ENCODE measurements at regions not wholly inside any gene's neighbourhood (a gene's known extent, or its start where the extent isn't known, plus 50 kb on each side); places are given as distances from the start of the nearest gene placed in this dataset.

DNA sequence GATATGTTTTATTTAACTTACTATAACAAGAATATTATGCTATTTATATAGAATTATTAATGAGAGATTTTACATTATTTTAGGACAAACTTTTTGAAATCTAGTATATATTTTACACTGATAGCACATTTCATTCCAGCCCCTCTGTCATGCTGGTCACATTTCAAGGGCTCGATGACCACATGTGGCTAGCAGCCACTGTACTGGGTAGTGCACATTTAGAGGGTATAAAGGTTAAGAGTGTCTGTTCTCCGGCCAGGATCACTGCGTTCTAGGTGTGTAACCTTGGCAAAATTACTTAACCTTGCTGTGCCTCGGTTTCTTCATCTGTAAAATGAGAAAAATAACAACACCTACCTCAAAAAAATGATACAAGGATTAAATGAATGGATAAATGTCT is 87.2 kb upstream of the TNP1 start:
- no peak for TF ChIP-seq EZH2 (IDR thresholded peaks at IDR 0.05)
- no peak for TF ChIP-seq FOXP2 (optimal IDR thresholded peaks at IDR 0.05; ENCODE audit: control extremely low read depth, extremely low read length, insufficient read depth)
- no peak for TF ChIP-seq POLR2AphosphoS5 (IDR thresholded peaks at IDR 0.05; ENCODE audit: borderline replicate concordance, low read depth, low read length)
- H3K36me3 ChIP-seq (ENCODE audit: insufficient read depth, low read length), result no peaks in the 10 kb centered on the region
- H3K9me3 ChIP-seq (ENCODE audit: low read depth, low read length), result no peaks in the 10 kb centered on the region
- H3K27ac ChIP-seq, result no peak overlapping the region
- no peak overlapping the region for H3K4me3 ChIP-seq
- H3K9ac ChIP-seq (ENCODE audit: insufficient read length), result no peak overlapping the region
- DNase-seq (ENCODE audit: low read depth, low spot score), result no peak

DNA sequence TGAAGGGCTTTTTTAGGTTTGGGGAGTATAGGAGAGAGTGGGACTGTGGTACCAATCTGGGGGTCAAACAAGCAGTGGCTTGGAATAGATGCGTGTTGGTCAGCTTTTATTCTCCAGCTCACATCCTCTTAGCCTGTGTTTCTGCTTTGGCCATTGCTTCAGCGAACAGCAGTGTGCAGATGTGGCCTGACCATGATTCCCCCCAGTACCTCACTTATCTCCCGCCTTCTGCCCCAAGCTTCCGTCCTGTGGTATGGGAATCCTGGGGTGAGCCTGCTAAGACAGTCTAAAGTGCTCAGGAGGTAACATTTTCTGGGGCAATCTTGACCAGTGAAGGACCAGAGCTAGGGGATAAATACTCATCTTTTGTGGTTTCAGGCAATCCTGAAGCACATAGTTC is 84.9 kb upstream of the TNP1 start:
- H3K36me3 ChIP-seq (ENCODE audit: insufficient read depth, low read length), result no peaks in the 10 kb centered on the region
- H3K4me3 ChIP-seq, result no peak overlapping the region
- TF ChIP-seq EZH2 (IDR thresholded peaks at IDR 0.05) (no peak), FOXP2 (optimal IDR thresholded peaks at IDR 0.05; ENCODE audit: control extremely low read depth, extremely low read length, insufficient read depth) (no peak), POLR2AphosphoS5 (IDR thresholded peaks at IDR 0.05; ENCODE audit: borderline replicate concordance, low read depth, low read length) (no peak)
- H3K9me3 ChIP-seq (ENCODE audit: low read depth, low read length), result no peaks in the 10 kb centered on the region
- DNase-seq (ENCODE audit: low read depth, low spot score), result no peak
- no peak overlapping the region for H3K9ac ChIP-seq (ENCODE audit: insufficient read length)
- no peak overlapping the region for H3K27ac ChIP-seq

- no peak for DNase-seq (ENCODE audit: low read depth, low spot score)
- no peak for TF ChIP-seq EZH2 (IDR thresholded peaks at IDR 0.05)
- Histone ChIP-seq H3K36me3 (ENCODE audit: insufficient read depth, low read length) (no peaks in the 10 kb centered on the region), H3K4me3 (no peak overlapping the region), H3K27ac (no peak overlapping the region), H3K9ac (ENCODE audit: insufficient read length) (no peak overlapping the region), H3K9me3 (ENCODE audit: low read depth, low read length) (no peaks in the 10 kb centered on the region)
Measured at GRCh38 chr2:216943109-216943508, 83.2 kb upstream of the TNP1 start.

GRCh38 chr2:216942465-216942864 is 82.6 kb upstream of the TNP1 start:
- Histone ChIP-seq H3K4me3 (no peak overlapping the region), H3K9ac (ENCODE audit: insufficient read length) (no peak overlapping the region), H3K27ac (no peak overlapping the region), H3K36me3 (ENCODE audit: insufficient read depth, low read length) (no peaks in the 10 kb centered on the region), H3K9me3 (ENCODE audit: low read depth, low read length) (no peaks in the 10 kb centered on the region)
- DNase-seq (ENCODE audit: low read depth, low spot score), result no peak
- TF ChIP-seq EZH2 (IDR thresholded peaks at IDR 0.05) (no peak), POLR2AphosphoS5 (IDR thresholded peaks at IDR 0.05; ENCODE audit: borderline replicate concordance, low read depth, low read length) (no peak), FOXP2 (optimal IDR thresholded peaks at IDR 0.05; ENCODE audit: control extremely low read depth, extremely low read length, insufficient read depth) (no peak)

DNA sequence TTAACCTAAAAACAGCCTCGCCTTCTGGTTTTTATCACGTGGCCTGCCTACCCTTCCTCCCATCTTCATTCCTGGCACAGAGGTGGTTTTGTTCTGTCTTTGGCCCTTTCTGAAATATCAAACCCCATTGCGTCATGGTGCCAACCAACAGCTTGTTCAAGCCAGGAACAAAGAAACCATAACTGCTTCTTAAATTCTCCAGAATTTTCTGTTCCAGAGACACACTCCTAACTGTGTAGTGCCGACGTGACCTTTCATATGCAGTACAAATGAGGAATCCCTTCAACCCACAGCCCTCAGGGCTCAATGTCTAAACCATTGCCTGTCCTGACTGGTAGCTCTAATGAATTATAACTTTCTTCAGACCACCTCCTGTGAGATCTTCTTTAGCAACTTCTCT is 82.2 kb upstream of the TNP1 start:
- TF ChIP-seq POLR2AphosphoS5 (IDR thresholded peaks at IDR 0.05; ENCODE audit: borderline replicate concordance, low read depth, low read length) (no peak), EZH2 (IDR thresholded peaks at IDR 0.05) (no peak), FOXP2 (optimal IDR thresholded peaks at IDR 0.05; ENCODE audit: control extremely low read depth, extremely low read length, insufficient read depth) (no peak)
- no peak for DNase-seq (ENCODE audit: low read depth, low spot score)
- H3K4me3 ChIP-seq, result no peak overlapping the region

GRCh38 chr2:216936954-216937357 is 77.1 kb upstream of the TNP1 start:
- TF ChIP-seq POLR2AphosphoS5 (IDR thresholded peaks at IDR 0.05; ENCODE audit: borderline replicate concordance, low read depth, low read length) (no peak), EZH2 (IDR thresholded peaks at IDR 0.05) (no peak)
- H3K36me3 ChIP-seq (ENCODE audit: insufficient read depth, low read length), result no peaks in the 10 kb centered on the region
- H3K4me3 ChIP-seq, result no peak overlapping the region
- no peaks in the 10 kb centered on the region for H3K9me3 ChIP-seq (ENCODE audit: low read depth, low read length)
- no peak overlapping the region for H3K9ac ChIP-seq (ENCODE audit: insufficient read length)
- no peak overlapping the region for H3K27ac ChIP-seq
- no peak for DNase-seq (ENCODE audit: low read depth, low spot score)

More for the DNA sequence above, 82.2 kb upstream of the TNP1 start:
- no peak overlapping the region for H3K9ac ChIP-seq (ENCODE audit: insufficient read length)
- H3K27ac ChIP-seq, result no peak overlapping the region
- no peaks in the 10 kb centered on the region for H3K9me3 ChIP-seq (ENCODE audit: low read depth, low read length)
- no peaks in the 10 kb centered on the region for H3K36me3 ChIP-seq (ENCODE audit: insufficient read depth, low read length)

DNA sequence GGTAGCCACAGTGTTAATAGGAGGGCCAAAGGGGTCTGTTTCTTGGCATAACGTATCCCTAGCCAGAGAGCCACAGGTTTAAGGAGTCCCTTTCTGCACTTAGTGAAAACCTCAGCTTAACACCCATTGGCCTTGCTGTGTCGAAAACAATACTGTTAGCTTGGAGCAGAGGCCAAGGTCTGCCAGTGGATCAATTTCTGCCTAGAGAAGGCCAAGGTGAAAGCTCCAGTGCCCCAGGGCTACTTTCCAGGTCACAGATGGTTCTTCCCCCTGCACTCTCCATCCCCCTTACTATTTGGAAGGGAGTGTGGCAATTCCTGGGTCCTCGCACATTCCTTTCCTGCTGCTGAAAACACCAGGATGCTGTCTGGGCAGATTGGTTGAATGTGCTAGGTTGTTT is 74.8 kb upstream of the TNP1 start:
- Histone ChIP-seq H3K9me3 (ENCODE audit: low read depth, low read length) (no peaks in the 10 kb centered on the region), H3K27ac (no peak overlapping the region), H3K9ac (ENCODE audit: insufficient read length) (no peak overlapping the region), H3K4me3 (no peak overlapping the region), H3K36me3 (ENCODE audit: insufficient read depth, low read length) (no peaks in the 10 kb centered on the region)
- DNase-seq (ENCODE audit: low read depth, low spot score), result no peak
- TF ChIP-seq POLR2AphosphoS5 (IDR thresholded peaks at IDR 0.05; ENCODE audit: borderline replicate concordance, low read depth, low read length), result no peak
- TF ChIP-seq EZH2 (IDR thresholded peaks at IDR 0.05), result no peak
- TF ChIP-seq FOXP2 (optimal IDR thresholded peaks at IDR 0.05; ENCODE audit: control extremely low read depth, extremely low read length, insufficient read depth), result no peak

- DNase-seq (ENCODE audit: low read depth, low spot score), result no peak
- H3K4me3 ChIP-seq, result no peak overlapping the region
- TF ChIP-seq POLR2AphosphoS5 (IDR thresholded peaks at IDR 0.05; ENCODE audit: borderline replicate concordance, low read depth, low read length) (no peak), FOXP2 (optimal IDR thresholded peaks at IDR 0.05; ENCODE audit: control extremely low read depth, extremely low read length, insufficient read depth) (no peak), EZH2 (IDR thresholded peaks at IDR 0.05) (no peak)
Measured at GRCh38 chr2:216934151-216934550, 74.3 kb upstream of the TNP1 start.

GRCh38 chr2:216932863-216933548 is 73.1 kb upstream of the TNP1 start:
- no peaks in the 10 kb centered on the region for H3K9me3 ChIP-seq (ENCODE audit: low read depth, low read length)
- no peak overlapping the region for H3K9ac ChIP-seq (ENCODE audit: insufficient read length)
- DNase-seq (ENCODE audit: low read depth, low spot score), result no peak
- TF ChIP-seq FOXP2 (optimal IDR thresholded peaks at IDR 0.05; ENCODE audit: control extremely low read depth, extremely low read length, insufficient read depth), result no peak
- TF ChIP-seq EZH2 (IDR thresholded peaks at IDR 0.05), result no peak
- no peak overlapping the region for H3K4me3 ChIP-seq
- H3K27ac ChIP-seq, result no peak overlapping the region
- no peaks in the 10 kb centered on the region for H3K36me3 ChIP-seq (ENCODE audit: insufficient read depth, low read length)

More at GRCh38 chr2:216934151-216934550, 74.3 kb upstream of the TNP1 start:
- H3K9ac ChIP-seq (ENCODE audit: insufficient read length), result no peak overlapping the region
- H3K36me3 ChIP-seq (ENCODE audit: insufficient read depth, low read length), result no peaks in the 10 kb centered on the region
- H3K27ac ChIP-seq, result no peak overlapping the region
- no peaks in the 10 kb centered on the region for H3K9me3 ChIP-seq (ENCODE audit: low read depth, low read length)

Data from SK-N-MC (cell line).